MM.1S (cell line): ENCODE measurements at regions not wholly inside any gene's neighbourhood (a gene's known extent, or its start where the extent isn't known, plus 50 kb on each side); places are given as distances from the start of the nearest gene placed in this dataset.

Source experiments
- EZH2 ChIP-seq: fragments of 300-600 bp; sonication (generic); optimal IDR thresholded peaks from 2 replicates; pipeline ENCODE3; 2017; ENCODE audit warnings: low read depth, mild to moderate bottlenecking, antibody characterized with exemption, low read length, mixed read lengths
- EZH2phosphoT487 ChIP-seq: fragments of 300-600 bp; sonication (generic); IDR thresholded peaks from 2 replicates; pipeline ENCODE4 v1.6.1; 2018; ENCODE audit warnings: antibody characterized with exemption, low read length
- TF ChIP-seq, protein P1 (sequence below): fragments of 300-600 bp; sonication (generic); IDR thresholded peaks from 2 replicates; pipeline ENCODE4 v1.5.1; 2016; ENCODE audit warnings: antibody characterized with exemption, low read length, mixed read lengths

DNA sequence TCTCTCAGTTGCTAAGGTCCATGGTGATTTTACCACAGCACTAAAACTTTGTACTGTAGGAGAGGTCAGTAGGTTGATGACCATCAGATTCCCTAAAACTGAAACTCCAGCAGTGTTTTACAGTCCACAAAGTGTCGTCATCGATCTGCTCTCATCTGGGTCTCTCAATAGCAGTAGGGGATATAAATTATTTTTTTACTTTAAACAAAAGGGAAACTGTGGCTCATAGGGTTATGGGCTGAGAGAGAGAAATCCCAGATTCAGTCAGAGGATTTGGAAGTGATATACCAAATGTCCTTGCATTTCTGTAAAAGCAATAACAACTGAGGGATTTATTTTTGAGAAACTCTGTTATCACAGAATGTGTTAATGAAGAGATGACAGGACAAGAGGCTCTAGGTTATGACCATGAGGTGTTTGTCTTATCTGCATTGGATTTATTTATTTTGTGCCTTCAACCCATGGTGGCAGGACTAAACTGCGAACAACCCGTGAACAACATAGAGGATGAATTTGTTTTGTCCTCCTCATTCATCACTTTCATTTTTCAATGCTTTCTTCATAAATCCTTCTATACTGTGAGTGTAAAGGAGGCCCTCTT lies 869.7 kb downstream of the OTOL1 start:
- TF ChIP-seq, protein P1, sequence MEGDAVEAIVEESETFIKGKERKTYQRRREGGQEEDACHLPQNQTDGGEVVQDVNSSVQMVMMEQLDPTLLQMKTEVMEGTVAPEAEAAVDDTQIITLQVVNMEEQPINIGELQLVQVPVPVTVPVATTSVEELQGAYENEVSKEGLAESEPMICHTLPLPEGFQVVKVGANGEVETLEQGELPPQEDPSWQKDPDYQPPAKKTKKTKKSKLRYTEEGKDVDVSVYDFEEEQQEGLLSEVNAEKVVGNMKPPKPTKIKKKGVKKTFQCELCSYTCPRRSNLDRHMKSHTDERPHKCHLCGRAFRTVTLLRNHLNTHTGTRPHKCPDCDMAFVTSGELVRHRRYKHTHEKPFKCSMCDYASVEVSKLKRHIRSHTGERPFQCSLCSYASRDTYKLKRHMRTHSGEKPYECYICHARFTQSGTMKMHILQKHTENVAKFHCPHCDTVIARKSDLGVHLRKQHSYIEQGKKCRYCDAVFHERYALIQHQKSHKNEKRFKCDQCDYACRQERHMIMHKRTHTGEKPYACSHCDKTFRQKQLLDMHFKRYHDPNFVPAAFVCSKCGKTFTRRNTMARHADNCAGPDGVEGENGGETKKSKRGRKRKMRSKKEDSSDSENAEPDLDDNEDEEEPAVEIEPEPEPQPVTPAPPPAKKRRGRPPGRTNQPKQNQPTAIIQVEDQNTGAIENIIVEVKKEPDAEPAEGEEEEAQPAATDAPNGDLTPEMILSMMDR, result no peak
- TF ChIP-seq EZH2phosphoT487 (no peak), EZH2 (no peak)
